ENCODE measurements at regions not wholly inside any gene's neighbourhood (a gene's known extent, or its start where the extent isn't known, plus 50 kb on each side); places are given as distances from the start of the nearest gene placed in this dataset.

- peak in 1 of 3 donors; percentile 39 for DNase-seq
- Histone ChIP-seq H3K36me3 (ENCODE audit: low read depth) (no peaks in the 10 kb centered on the region), H3K4me1 (ENCODE audit: low read depth) (no peaks in the 10 kb centered on the region), H3K9me3 (no peaks in the 10 kb centered on the region), H3K4me3 (no peak overlapping the region)
- TF ChIP-seq CTCF (IDR thresholded peaks at IDR 0.05), result no peak
- ATAC-seq, result no peak
- intact Hi-C loops (cut with DNase I, micrococcal nuclease), result no loop called here
Observed at GRCh38 chr1:18554597-18554996, 73.9 kb downstream of the KLHDC7A start.

GRCh38 chr1:18555036-18555435 lies 74.3 kb downstream of the KLHDC7A start:
- DNase-seq (no peak), ATAC-seq (no peak)
- no peak for TF ChIP-seq CTCF (IDR thresholded peaks at IDR 0.05)
- Histone ChIP-seq H3K9me3 (no peaks in the 10 kb centered on the region), H3K4me1 (ENCODE audit: low read depth) (no peaks in the 10 kb centered on the region), H3K4me3 (no peak overlapping the region), H3K36me3 (ENCODE audit: low read depth) (no peaks in the 10 kb centered on the region)
- intact Hi-C loops (cut with DNase I, micrococcal nuclease), result no loop called here

GRCh38 chr1:18556364-18556763 lies 74.3 kb upstream of the PAX7 start:
- Histone ChIP-seq H3K4me3 (no peak overlapping the region), H3K4me1 (ENCODE audit: low read depth) (no peaks in the 10 kb centered on the region), H3K36me3 (ENCODE audit: low read depth) (no peaks in the 10 kb centered on the region), H3K9me3 (no peaks in the 10 kb centered on the region)
- intact Hi-C loops (cut with DNase I, micrococcal nuclease), result no loop called here
- no peak for TF ChIP-seq CTCF (IDR thresholded peaks at IDR 0.05)
- no peak for ATAC-seq
- peak in 1 of 3 donors; percentile 54 for DNase-seq

- H3K36me3 ChIP-seq (ENCODE audit: low read depth), result no peaks in the 10 kb centered on the region
- TF ChIP-seq CTCF (IDR thresholded peaks at IDR 0.05), result no peak
- peak in 2 of 3 donors; percentile 38 to 49 for DNase-seq
- no peaks in the 10 kb centered on the region for H3K4me1 ChIP-seq (ENCODE audit: low read depth)
- no peak overlapping the region for H3K4me3 ChIP-seq
- H3K9me3 ChIP-seq, result no peaks in the 10 kb centered on the region
- intact Hi-C loops (cut with DNase I, micrococcal nuclease), result no loop called here
- ATAC-seq, result peak; percentile 76
Observed at GRCh38 chr1:18557621-18558465, 72.8 kb upstream of the PAX7 start.

- H3K9me3 ChIP-seq, result no peaks in the 10 kb centered on the region
- H3K4me1 ChIP-seq (ENCODE audit: low read depth), result no peaks in the 10 kb centered on the region
- H3K36me3 ChIP-seq (ENCODE audit: low read depth), result no peaks in the 10 kb centered on the region
- TF ChIP-seq CTCF (IDR thresholded peaks at IDR 0.05), result no peak
- DNase-seq (no peak), ATAC-seq (no peak)
- H3K4me3 ChIP-seq, result no peak overlapping the region
- intact Hi-C loops (cut with DNase I, micrococcal nuclease), result no loop called here
Observed at GRCh38 chr1:18560692-18561091, 70.0 kb upstream of the PAX7 start.

Data from mucosa of descending colon (tissue), 3 donors.